ENCODE measurements at regions not wholly inside any gene's neighbourhood (a gene's known extent, or its start where the extent isn't known, plus 50 kb on each side); places are given as distances from the start of the nearest gene placed in this dataset.

GRCh38 chrX:11913001-11913400 is 155.0 kb downstream of the MSL3 start:
- no peak overlapping the region for H3K27ac Mint-ChIP-seq
- no peaks in the 10 kb centered on the region for H3K9me3 Mint-ChIP-seq
- H3K4me1 Mint-ChIP-seq: peaks cover 2% of the 10 kb centered on the region

DNA sequence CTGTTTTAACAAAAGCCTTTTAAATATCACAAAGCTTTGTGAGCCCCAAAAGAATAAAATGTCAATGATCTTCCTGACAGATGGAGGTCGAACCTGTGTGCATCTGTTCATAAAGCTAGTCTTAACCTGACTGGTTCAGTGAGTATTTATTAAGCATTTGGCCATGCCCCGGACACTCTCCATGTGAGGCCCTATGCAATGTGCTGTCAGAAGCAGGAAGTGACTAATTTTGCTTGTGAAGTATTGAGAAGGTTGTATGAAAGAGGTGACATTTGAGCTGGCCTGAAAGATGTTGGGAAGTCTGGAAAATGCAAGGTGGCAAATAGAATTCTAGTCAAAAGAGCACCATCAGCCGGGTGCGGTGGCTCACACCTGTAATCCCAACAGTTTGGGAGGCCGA is 171.4 kb downstream of the MSL3 start:
- H3K27ac Mint-ChIP-seq: no peak overlapping the region
- no peak overlapping the region for H3K4me3 Mint-ChIP-seq
- H3K27me3 Mint-ChIP-seq: no peaks in the 10 kb centered on the region
- ATAC-seq: no peak
- no peaks in the 10 kb centered on the region for H3K4me1 Mint-ChIP-seq
- DNase-seq: no peak
- H3K9me3 Mint-ChIP-seq: peaks cover 9 to 10% of the 10 kb centered on the region in 2 donors

More at GRCh38 chrX:11913001-11913400, 155.0 kb downstream of the MSL3 start:
- DNase-seq (no peak), ATAC-seq (no peak)
- H3K4me3 Mint-ChIP-seq: no peak overlapping the region
- no peaks in the 10 kb centered on the region for H3K27me3 Mint-ChIP-seq

DNA sequence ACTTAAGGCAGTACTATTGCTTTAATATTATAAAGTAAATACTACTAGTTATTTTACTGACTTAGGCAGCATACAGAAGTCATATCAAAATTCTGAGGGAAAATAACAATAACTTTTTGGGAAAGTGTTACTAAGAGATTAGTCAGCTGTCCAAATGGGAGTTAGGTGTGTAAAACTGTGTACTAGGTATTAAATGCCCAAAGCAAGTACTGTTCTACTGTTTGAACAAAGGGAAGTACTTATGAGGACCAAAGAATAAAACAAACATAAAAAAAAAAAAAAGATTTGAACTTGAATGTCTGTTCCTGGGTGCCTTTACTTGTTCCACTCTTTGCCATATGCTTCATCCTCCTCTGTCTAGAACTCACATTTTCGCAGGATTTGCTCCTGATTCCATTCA is 174.4 kb downstream of the MSL3 start:
- DNase-seq (no peak), ATAC-seq (no peak)
- Mint-ChIP-seq H3K27me3 (no peaks in the 10 kb centered on the region), H3K9me3 (peaks cover 9 to 14% of the 10 kb centered on the region in 2 donors), H3K27ac (no peak overlapping the region), H3K4me3 (no peak overlapping the region), H3K4me1 (no peaks in the 10 kb centered on the region)

DNA sequence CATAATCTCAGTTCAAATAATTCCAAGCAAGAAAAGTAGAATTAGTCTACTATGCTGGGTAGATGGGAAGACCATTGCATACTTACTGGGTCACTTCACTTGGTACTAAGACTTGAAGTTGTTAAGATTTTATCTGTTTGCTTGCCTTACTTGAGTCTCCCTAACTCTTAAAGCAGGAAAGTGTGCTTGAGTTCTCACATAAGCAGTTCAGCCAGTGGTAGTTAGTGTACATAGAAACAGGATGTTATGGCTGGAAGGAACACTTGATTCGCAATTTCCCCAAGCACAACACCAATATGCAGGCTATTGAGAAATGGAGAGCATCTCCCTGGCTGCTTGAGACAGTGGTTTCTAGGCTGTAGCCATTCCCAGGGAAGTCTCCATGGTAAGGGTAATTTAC is 176.1 kb downstream of the MSL3 start:
- H3K27ac Mint-ChIP-seq: no peak overlapping the region
- no peak for ATAC-seq
- no peak overlapping the region for H3K4me3 Mint-ChIP-seq
- no peaks in the 10 kb centered on the region for H3K4me1 Mint-ChIP-seq
- H3K9me3 Mint-ChIP-seq: peaks cover 4 to 5% of the 10 kb centered on the region in 2 donors
- DNase-seq: no peak
- H3K27me3 Mint-ChIP-seq: no peaks in the 10 kb centered on the region

DNA sequence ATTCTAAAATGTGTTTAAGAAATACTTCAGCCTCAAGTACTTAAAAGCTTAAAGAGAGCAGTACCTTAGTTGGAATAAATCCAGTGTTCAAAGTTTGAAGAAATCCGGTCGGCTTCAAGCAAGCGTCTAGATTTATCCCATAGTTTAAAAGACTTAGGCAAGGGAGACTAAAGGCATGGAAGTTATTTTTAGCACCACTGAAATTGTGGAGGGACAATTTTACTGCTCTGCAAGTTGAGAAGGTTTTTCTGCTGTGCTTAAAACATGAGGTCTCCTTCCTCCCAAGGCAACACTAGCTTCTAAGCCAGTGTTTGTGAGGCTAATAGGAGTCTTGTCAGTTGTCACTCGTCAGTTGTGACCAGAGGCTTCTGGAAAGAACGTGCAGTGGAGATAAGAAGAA is 183.5 kb downstream of the MSL3 start:
- no peak overlapping the region for H3K4me3 Mint-ChIP-seq
- no peak overlapping the region for H3K27ac Mint-ChIP-seq
- no peak for ATAC-seq
- H3K9me3 Mint-ChIP-seq: no peaks in the 10 kb centered on the region
- no peak for DNase-seq
- no peaks in the 10 kb centered on the region for H3K4me1 Mint-ChIP-seq
- no peaks in the 10 kb centered on the region for H3K27me3 Mint-ChIP-seq

DNA sequence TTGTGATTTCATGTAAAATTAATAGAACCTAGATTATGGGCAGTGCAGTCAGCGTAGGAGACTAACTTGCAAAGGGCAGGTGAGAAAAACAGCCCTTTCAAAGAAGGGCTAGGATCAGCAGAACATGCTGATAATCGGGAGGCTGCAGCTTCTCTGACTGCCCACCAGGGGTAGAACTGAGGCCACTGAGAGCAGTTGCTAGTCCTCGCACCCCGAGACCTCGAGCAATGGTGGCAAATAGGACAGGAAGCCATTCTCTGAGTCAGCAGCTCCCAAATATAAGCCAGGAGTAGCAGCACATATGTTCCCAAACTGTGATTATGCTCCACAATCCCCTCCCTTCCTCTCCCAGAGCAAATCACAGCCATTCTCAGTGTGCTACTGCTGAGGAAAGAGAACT is 186.5 kb downstream of the MSL3 start:
- no peaks in the 10 kb centered on the region for H3K4me1 Mint-ChIP-seq
- no peak overlapping the region for H3K4me3 Mint-ChIP-seq
- no peak overlapping the region for H3K27ac Mint-ChIP-seq
- ATAC-seq: no peak
- DNase-seq: no peak
- no peaks in the 10 kb centered on the region for H3K9me3 Mint-ChIP-seq
- no peaks in the 10 kb centered on the region for H3K27me3 Mint-ChIP-seq

DNA sequence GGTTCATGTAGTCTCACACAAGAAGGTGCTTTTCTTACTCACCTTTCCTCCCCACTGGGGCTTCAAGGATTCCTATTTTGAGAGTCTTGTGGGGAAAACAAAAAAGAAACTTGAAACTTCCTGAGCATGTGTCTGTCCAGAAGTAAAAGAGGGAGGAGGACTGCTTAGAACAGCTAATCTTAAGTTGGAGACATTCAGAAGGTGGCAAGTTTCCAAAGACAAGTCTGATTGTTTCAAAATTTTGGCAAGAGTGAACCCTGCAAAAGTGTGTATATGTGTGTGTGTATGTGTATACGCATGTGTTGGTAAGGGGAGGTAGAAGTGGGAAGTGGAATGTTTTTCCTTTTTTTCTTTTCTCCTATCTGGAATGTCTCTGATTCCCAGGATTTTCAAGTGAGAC is 189.0 kb upstream of the FRMPD4 start:
- ATAC-seq: no peak
- Mint-ChIP-seq H3K4me3 (no peak overlapping the region), H3K27ac (no peak overlapping the region), H3K27me3 (no peaks in the 10 kb centered on the region), H3K4me1 (no peaks in the 10 kb centered on the region), H3K9me3 (no peaks in the 10 kb centered on the region)
- no peak for DNase-seq

DNA sequence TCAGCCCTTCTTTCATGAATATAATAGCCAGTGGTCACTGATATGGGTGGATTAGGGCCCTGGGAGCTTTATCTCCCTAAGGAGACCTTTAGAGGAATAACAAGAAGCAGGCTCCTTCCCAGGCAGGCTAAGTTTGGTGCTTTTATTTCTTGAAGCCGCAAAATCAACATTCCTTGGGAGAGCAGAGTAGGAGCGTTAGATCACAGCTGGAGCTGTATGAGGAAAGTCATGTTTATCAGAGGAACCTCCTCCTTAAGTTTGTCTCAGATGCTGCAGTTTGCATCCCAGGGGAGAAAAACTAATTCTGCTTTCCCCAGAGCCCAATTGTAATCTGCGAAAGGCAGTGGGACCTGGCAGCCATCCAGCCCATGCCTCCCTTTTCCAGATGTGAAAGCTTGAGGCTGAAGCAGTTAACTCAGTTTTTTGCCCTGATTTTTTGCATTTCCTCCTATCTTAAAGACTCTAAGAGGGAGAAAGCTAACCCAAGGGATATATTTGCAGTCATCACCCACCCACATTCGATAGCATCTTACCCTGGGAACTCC is 186.0 kb upstream of the FRMPD4 start:
- ATAC-seq: no peak
- no peak overlapping the region for H3K4me3 Mint-ChIP-seq
- H3K27ac Mint-ChIP-seq: no peak overlapping the region
- no peaks in the 10 kb centered on the region for H3K9me3 Mint-ChIP-seq
- H3K4me1 Mint-ChIP-seq: no peaks in the 10 kb centered on the region
- no peak for DNase-seq
- no peaks in the 10 kb centered on the region for H3K27me3 Mint-ChIP-seq

- H3K9me3 Mint-ChIP-seq: no peaks in the 10 kb centered on the region
- H3K27me3 Mint-ChIP-seq: no peaks in the 10 kb centered on the region
- no peak for ATAC-seq
- no peak overlapping the region for H3K4me3 Mint-ChIP-seq
- H3K4me1 Mint-ChIP-seq: no peaks in the 10 kb centered on the region
- no peak for DNase-seq
- H3K27ac Mint-ChIP-seq: no peak overlapping the region
These were observed 184.7 kb upstream of the FRMPD4 start for GRCh38 chrX:11953615-11954014.

DNA sequence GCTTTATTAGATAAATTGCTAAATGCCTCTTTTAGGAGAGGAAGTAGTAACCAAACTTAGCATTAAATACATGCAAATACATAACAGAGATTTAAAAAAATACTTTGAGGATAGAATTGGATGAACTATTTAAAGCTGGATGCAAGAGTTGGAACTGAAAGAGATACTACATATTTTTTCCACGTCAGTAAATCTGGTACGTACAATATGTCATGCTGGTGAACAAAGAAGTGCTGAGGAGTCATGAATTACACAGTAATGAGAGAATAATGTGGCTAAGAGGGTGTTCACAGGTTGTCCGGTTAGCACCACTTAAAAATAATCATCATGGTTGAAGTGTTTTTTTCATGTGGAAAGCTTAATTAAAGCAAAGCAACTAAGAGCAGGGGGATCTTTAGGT is 184.1 kb upstream of the FRMPD4 start:
- ATAC-seq (no peak), DNase-seq (no peak)
- H3K27ac Mint-ChIP-seq: no peak overlapping the region
- H3K4me1 Mint-ChIP-seq: no peaks in the 10 kb centered on the region
- no peaks in the 10 kb centered on the region for H3K9me3 Mint-ChIP-seq
- no peaks in the 10 kb centered on the region for H3K27me3 Mint-ChIP-seq
- no peak overlapping the region for H3K4me3 Mint-ChIP-seq

DNA sequence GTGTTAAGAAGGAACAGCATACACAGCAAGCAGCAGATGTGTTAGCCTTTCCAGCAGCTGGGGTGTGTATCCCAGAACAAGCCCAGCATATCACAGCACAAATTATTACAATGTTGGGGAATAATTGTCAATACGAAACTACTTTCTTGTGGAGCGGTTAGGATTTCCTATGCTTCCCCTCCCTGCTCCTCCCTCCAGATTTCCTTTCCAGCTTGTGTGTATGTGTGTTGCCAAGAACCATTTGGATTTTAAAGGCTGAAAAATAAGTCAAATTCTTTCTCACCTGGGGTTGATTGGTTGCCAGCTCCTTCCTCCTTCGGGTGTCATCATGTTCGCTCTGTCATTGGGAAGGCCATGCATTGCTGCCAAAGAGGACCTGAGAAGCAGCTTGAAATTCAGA is 178.2 kb upstream of the FRMPD4 start:
- DNase-seq (no peak), ATAC-seq (no peak)
- H3K27me3 Mint-ChIP-seq: no peaks in the 10 kb centered on the region
- H3K4me1 Mint-ChIP-seq: no peaks in the 10 kb centered on the region
- no peak overlapping the region for H3K4me3 Mint-ChIP-seq
- H3K9me3 Mint-ChIP-seq: no peaks in the 10 kb centered on the region
- no peak overlapping the region for H3K27ac Mint-ChIP-seq

DNA sequence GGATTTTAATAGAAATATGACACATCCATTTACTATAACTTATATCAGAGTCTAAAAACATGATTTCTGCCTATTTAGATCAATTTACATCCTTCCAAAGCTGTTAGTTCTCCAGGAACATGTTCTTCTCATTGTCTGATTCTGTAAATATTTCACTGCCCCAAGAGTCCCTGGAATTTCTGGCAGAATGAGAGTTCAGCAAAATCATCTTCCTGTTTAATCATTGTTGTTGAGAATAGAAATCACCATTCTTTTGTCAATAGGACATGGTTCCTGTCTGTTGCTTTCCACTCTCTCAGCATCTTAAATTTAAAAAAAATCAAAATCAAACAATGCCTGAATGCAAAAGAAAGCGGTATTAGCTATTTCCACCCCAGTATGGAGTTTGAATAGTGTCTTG is 172.8 kb upstream of the FRMPD4 start:
- DNase-seq (no peak), ATAC-seq (no peak)
- Mint-ChIP-seq H3K9me3 (no peaks in the 10 kb centered on the region), H3K27me3 (no peaks in the 10 kb centered on the region), H3K27ac (no peak overlapping the region), H3K4me1 (no peaks in the 10 kb centered on the region), H3K4me3 (no peak overlapping the region)

DNA sequence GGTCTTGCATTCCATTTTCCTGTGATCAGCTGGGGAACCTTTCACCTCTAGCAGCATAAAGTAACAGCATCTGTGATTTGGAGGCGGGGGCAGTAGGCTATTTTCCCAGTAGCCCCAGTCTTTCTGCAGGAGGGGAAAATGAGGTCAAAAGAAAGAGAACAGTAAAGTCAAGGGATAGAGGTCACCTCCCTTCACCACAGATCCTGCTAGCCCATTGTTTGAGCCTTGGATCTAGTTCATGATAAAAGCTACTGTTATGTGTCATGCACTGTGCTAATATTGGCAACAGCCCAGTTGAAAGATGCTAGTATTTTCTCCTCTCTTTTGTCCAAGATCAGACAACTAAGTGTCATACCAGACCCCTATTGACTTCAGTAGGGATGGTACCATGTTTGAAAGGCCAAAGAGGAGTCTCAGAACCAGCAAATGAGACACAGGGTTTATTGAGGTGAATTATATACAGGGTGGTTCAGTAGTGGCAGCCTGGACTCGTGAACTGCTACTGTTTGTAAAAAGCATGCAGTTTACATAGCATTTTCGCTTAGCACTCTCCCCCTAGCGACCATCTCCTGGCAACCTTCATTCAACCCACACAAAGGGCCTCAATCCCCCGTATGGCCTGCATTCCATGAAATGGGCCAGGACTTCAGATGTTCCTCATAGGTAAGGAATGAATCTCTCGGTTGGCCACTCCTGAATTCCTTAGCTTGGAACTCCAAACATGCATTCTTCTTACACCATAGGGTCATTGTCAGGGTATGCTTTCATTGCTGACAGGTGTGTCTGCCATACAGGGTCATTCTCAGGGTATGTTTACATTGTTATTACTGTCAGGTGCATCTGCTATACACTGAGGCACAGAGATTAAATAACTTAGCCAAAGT is 170.0 kb upstream of the FRMPD4 start:
- Mint-ChIP-seq H3K9me3 (no peaks in the 10 kb centered on the region), H3K4me1 (no peaks in the 10 kb centered on the region), H3K4me3 (no peak overlapping the region), H3K27me3 (no peaks in the 10 kb centered on the region), H3K27ac (no peak overlapping the region)
- ATAC-seq (no peak), DNase-seq (no peak)

DNA sequence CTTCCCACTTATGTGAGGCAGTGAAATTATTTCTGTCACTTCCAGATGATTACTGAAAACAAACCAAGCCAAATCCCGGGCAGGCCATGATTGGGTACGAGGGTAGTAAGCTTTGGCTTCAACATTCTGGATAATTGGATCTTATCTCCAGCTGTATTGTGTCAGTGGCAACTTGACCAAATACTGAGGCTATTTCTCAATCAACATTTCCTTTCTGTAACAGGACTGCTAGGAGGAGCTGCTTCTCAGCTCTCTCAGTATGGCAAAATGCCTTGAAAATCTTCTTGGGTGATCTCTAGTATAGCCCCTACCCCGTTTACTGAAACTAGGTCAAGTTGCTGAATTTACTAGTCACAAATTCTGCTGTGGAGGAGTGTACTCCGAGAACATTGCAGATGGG is 169.3 kb upstream of the FRMPD4 start:
- no peaks in the 10 kb centered on the region for H3K9me3 Mint-ChIP-seq
- H3K4me1 Mint-ChIP-seq: no peaks in the 10 kb centered on the region
- H3K27ac Mint-ChIP-seq: no peak overlapping the region
- H3K4me3 Mint-ChIP-seq: no peak overlapping the region
- DNase-seq: no peak
- H3K27me3 Mint-ChIP-seq: no peaks in the 10 kb centered on the region
- ATAC-seq: no peak

DNA sequence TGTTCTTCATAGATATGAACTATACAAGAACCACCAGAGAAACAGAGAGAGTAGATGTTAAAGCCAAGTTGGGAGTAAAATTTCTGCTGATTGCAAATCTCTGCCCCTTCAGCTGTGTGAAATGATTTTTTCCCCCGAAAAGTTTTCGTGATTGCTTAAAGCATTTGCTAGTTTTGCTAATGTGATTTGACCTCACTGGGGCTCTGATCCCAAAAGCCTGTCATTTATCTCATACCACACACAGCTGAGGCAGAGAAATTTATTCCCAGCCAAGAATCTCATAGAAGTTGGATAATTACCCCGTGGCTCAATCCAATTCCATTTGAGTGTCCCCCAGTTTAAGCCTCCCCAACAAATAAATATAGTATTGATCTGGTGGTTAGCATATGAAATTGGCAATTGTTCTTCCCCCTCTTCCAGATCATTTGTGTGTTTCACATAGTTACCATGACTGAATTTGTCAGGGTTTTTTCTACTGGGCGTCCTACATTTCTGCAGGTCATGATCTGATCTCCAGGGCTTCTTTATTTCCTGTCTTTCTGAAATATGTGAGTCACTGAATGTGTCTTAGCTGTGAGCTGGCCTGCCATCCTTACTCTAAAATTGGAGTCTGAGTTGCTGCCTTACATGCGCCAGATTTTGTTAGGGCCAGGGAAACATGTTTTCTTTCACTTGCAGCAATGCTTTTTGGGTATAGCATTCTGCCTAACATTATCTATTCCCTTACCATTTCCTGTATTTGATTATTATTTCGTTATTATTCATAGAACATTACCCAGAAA is 167.5 kb upstream of the FRMPD4 start:
- no peak overlapping the region for H3K27ac Mint-ChIP-seq
- DNase-seq (no peak), ATAC-seq (no peak)
- H3K4me1 Mint-ChIP-seq: no peaks in the 10 kb centered on the region
- H3K4me3 Mint-ChIP-seq: no peak overlapping the region
- H3K27me3 Mint-ChIP-seq: peaks cover 8% of the 10 kb centered on the region
- H3K9me3 Mint-ChIP-seq: no peaks in the 10 kb centered on the region

DNA sequence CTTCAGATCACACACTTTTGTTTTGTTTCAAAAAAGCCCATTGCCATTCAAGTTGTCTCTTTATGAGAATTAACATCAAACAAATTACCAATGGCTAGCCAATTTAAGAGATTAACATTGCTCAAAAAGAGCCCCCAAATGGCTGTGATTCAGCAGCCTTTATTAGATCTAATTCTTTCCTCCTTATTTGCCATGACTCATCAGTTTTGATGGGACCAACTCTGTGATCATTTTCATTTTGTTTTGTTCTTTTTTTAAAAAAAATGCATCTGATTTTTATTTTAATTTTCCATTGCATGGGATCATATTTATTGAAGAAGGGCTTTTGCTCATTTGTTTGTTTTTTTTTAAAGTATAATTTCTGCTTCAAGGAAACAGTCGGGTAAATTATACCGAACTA is 161.6 kb upstream of the FRMPD4 start:
- Mint-ChIP-seq H3K4me1 (no peaks in the 10 kb centered on the region), H3K27ac (no peak overlapping the region), H3K4me3 (no peak overlapping the region), H3K9me3 (no peaks in the 10 kb centered on the region), H3K27me3 (peaks cover 8% of the 10 kb centered on the region)
- ATAC-seq: no peak
- DNase-seq: no peak
